ENCODE measurements at regions not wholly inside any gene's neighbourhood (a gene's known extent, or its start where the extent isn't known, plus 50 kb on each side); places are given as distances from the start of the nearest gene placed in this dataset.

DNA sequence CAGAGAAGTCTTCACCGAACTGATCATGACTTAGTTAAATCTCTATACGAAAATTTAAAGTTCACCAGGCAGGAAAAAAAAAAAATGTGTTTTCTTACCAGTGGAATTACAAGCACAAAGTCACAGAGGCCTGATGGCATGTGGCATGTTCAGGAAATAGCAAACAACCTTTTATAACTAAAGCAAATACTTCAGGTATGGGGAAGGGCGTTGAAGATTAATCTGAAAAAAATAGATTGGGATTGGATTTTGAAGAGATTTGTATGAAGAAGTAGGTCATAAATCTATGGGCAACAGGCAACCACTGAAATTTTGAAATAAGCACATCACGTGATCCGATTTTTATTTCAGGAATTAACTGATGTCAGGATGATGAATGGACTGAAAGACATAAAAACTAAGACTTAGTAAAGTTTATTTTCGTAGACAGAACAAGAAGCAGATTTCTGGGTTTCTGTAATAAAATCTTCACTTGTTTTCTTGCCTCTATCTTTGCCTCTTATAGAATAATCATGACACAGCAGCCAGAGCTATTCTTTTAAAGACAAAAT, 295.9 kb upstream of the ADGRL4 start:
- no peak for DNase-seq
- TF ChIP-seq, protein P1, sequence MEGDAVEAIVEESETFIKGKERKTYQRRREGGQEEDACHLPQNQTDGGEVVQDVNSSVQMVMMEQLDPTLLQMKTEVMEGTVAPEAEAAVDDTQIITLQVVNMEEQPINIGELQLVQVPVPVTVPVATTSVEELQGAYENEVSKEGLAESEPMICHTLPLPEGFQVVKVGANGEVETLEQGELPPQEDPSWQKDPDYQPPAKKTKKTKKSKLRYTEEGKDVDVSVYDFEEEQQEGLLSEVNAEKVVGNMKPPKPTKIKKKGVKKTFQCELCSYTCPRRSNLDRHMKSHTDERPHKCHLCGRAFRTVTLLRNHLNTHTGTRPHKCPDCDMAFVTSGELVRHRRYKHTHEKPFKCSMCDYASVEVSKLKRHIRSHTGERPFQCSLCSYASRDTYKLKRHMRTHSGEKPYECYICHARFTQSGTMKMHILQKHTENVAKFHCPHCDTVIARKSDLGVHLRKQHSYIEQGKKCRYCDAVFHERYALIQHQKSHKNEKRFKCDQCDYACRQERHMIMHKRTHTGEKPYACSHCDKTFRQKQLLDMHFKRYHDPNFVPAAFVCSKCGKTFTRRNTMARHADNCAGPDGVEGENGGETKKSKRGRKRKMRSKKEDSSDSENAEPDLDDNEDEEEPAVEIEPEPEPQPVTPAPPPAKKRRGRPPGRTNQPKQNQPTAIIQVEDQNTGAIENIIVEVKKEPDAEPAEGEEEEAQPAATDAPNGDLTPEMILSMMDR (IDR thresholded peaks at IDR 0.05 in 4 of 5, conservative IDR thresholded peaks at IDR 0.05 in 1 of 5) = no peak
- TF ChIP-seq POLR2A (IDR thresholded peaks at IDR 0.05) = no peak
- no peak for ATAC-seq
- Histone ChIP-seq H3K4me1 (no peaks in the 10 kb centered on the region), H3K4me3 (no peak overlapping the region), H3K9me3 (no peaks in the 10 kb centered on the region), H3K27me3 (no peaks in the 10 kb centered on the region), H3K27ac (no peak overlapping the region), H3K36me3 (no peaks in the 10 kb centered on the region)
- intact Hi-C loops (cut with DNase I; ENCODE audit: low total_unique reads) (no loop called here), in situ Hi-C loops (cut with MboI; ENCODE audit: low sequenced_read_pairs in 4 of 4) (no loop called here)

DNA sequence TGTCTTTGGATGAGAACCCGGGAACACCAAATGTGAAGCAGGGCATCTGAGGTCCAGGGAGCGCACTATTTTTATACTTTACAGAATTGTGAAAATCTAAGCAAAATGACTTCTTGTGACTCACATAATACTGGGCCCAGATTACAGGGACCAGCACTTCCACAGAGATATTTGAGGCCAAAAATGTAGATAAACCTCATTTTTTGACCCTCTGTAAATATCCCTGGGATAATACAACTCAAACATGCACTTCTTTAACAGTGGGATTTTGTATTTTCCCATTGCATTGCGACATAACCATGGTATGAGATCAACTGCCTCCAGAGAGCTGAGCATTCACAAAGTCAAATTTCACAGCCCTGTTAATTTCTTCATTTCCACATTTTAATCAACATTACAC, 289.4 kb upstream of the ADGRL4 start:
- no peak for TF ChIP-seq POLR2A (IDR thresholded peaks at IDR 0.05)
- TF ChIP-seq, protein P1 (IDR thresholded peaks at IDR 0.05 in 4 of 5, conservative IDR thresholded peaks at IDR 0.05 in 1 of 5) = no peak
- no peaks in the 10 kb centered on the region for H3K9me3 ChIP-seq
- H3K4me3 ChIP-seq = no peak overlapping the region
- in situ Hi-C loops (cut with MboI; ENCODE audit: low sequenced_read_pairs in 4 of 4) = no loop called here
- no peaks in the 10 kb centered on the region for H3K27me3 ChIP-seq
- no peaks in the 10 kb centered on the region for H3K36me3 ChIP-seq
- ATAC-seq (no peak), DNase-seq (no peak)
- H3K4me1 ChIP-seq = no peaks in the 10 kb centered on the region
- no peak overlapping the region for H3K27ac ChIP-seq
- intact Hi-C loops (cut with DNase I; ENCODE audit: low total_unique reads) = no loop called here

DNA sequence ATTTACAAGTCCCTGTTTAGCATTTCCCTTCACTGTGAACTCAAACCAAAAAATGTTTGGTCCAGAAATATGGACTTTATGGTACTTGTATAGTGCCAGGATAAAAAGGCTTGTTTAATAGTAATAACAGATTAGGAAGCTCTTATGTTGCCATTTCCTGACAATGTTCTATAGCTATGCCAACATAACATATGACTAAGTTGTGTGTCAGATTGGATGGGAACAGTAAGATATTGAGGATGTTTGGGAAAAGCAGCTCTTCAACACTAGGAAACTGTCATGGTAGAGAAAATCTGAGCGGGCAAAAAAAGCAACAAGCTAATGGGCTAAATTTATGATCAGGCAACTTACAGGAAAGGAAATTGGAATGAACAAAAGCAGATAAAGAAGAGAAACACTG, 287.1 kb upstream of the ADGRL4 start:
- H3K4me1 ChIP-seq = no peaks in the 10 kb centered on the region
- no peak overlapping the region for H3K4me3 ChIP-seq
- intact Hi-C loops (cut with DNase I; ENCODE audit: low total_unique reads) = no loop called here
- H3K27ac ChIP-seq = no peak overlapping the region
- no peak for ATAC-seq
- DNase-seq = no peak
- H3K9me3 ChIP-seq = no peaks in the 10 kb centered on the region
- H3K36me3 ChIP-seq = no peaks in the 10 kb centered on the region
- H3K27me3 ChIP-seq = no peaks in the 10 kb centered on the region
- TF ChIP-seq, protein P1 (IDR thresholded peaks at IDR 0.05 in 4 of 5, conservative IDR thresholded peaks at IDR 0.05 in 1 of 5) = no peak
- no peak for TF ChIP-seq POLR2A (IDR thresholded peaks at IDR 0.05)
- in situ Hi-C loops (cut with MboI; ENCODE audit: low sequenced_read_pairs in 4 of 4) = no loop called here

DNA sequence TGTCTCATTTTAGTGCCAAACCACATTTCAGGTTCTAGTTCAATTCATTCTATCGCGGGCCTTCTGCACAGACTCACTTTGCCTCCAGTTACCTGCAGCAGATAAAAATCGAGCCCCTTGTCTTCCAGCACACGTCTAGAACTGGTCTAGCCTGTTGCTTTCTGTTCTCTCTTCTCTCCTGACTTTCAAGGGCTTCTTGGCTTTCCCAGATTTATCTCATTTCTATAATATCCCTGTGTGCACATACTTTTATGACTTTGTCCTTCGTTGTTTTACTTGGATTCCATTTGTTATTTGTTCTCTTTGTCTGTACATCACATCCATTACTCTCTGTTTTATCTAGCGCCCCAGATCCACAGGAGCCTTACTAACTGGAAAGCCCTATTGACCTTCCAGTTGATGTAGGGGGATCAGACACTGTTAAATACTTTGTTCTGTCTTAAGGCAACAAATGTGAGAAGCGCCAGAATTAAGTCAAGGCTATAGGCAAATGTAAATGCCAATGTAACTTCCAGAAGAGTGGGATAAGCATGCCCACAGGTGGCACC, 284.5 kb upstream of the ADGRL4 start:
- Histone ChIP-seq H3K27me3 (no peaks in the 10 kb centered on the region), H3K4me1 (no peaks in the 10 kb centered on the region), H3K36me3 (no peaks in the 10 kb centered on the region), H3K4me3 (no peak overlapping the region), H3K9me3 (no peaks in the 10 kb centered on the region), H3K27ac (no peak overlapping the region)
- intact Hi-C loops (cut with DNase I; ENCODE audit: low total_unique reads) = no loop called here
- TF ChIP-seq, protein P1 (IDR thresholded peaks at IDR 0.05 in 4 of 5, conservative IDR thresholded peaks at IDR 0.05 in 1 of 5) = no peak
- no peak for TF ChIP-seq POLR2A (IDR thresholded peaks at IDR 0.05)
- DNase-seq = no peak
- in situ Hi-C loops (cut with MboI; ENCODE audit: low sequenced_read_pairs in 4 of 4) = no loop called here
- no peak for ATAC-seq

DNA sequence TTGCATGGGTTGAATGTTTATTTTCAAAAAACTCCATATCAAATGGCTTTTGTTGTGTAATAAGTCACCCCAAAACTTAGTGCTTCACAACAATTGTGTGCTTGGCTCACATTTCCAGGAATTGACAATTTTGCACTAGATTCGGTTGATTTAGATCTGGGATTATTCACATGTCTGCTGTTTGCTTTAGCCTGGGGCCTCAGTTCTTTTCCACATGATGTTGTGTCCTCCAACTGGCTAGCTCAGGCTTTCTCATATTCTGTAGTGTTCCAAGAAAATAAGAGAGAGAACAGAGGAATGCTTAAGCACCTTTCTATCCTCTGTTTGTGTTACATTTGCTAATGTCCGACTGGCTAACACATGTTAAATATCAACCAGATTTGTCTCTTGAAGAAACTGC, 281.5 kb upstream of the ADGRL4 start:
- intact Hi-C loops (cut with DNase I; ENCODE audit: low total_unique reads) (no loop called here), in situ Hi-C loops (cut with MboI; ENCODE audit: low sequenced_read_pairs in 4 of 4) (no loop called here)
- no peaks in the 10 kb centered on the region for H3K9me3 ChIP-seq
- no peaks in the 10 kb centered on the region for H3K4me1 ChIP-seq
- no peak overlapping the region for H3K4me3 ChIP-seq
- H3K27me3 ChIP-seq = no peaks in the 10 kb centered on the region
- no peak for ATAC-seq
- DNase-seq = no peak
- H3K36me3 ChIP-seq = no peaks in the 10 kb centered on the region
- H3K27ac ChIP-seq = no peak overlapping the region
- TF ChIP-seq, protein P1 (IDR thresholded peaks at IDR 0.05 in 4 of 5, conservative IDR thresholded peaks at IDR 0.05 in 1 of 5) = no peak
- no peak for TF ChIP-seq POLR2A (IDR thresholded peaks at IDR 0.05)
